ENCODE measurements at regions not wholly inside any gene's neighbourhood (a gene's known extent, or its start where the extent isn't known, plus 50 kb on each side); places are given as distances from the start of the nearest gene placed in this dataset.

DNA sequence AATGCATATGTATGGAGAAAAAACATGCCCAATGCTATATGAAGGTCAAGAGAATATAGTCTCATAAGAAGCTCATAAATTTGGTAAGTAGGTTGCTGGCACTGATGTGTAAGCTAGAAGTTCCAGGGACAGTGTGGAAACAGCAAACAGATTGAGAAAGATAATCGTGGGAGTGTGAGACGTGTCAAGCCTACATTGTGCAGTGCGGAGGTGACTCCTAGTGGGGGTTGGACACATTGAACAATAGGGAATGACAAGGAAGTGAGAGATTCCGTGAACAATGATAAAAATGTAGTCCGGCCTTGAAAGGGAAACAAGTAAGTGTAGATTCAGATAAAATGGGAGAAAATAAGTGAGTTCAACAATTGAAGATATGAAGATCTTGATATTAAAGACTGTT lies 788.4 kb upstream of the PRMT6 start:
- DNase-seq (ENCODE audit: low read depth) = peak; percentile 25

DNA sequence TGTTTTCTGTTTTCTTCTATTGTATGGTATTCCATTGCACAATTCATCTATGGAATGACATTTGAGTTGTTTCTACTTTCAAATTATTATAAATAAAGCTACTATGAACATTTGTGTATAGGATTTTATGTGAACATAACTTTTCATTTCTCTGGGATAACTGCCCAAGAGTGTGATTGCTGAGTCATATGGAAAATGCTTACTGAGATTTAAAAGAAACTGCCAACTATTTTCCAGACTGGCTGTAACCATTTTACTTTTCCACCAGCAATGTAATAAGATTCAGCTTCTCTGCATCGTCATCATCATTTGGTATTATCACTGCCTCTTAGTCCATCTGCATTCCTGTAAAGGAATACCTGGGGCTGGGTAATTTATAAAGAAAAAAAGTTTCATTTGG lies 779.6 kb upstream of the PRMT6 start:
- no peak for DNase-seq (ENCODE audit: low read depth)
- H3K4me3 ChIP-seq (ENCODE audit: low read depth, low read length) = no peak overlapping the region
- TF ChIP-seq MYC (IDR thresholded peaks at IDR 0.05; ENCODE audit: low read depth, low read length) = no peak
- TF ChIP-seq POLR2A (IDR thresholded peaks at IDR 0.05; ENCODE audit: extremely low read depth, insufficient read length) = no peak
- TF ChIP-seq, protein P1, sequence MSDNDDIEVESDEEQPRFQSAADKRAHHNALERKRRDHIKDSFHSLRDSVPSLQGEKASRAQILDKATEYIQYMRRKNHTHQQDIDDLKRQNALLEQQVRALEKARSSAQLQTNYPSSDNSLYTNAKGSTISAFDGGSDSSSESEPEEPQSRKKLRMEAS (IDR thresholded peaks at IDR 0.05; ENCODE audit: low read depth, low read length) = no peak
- TF ChIP-seq, protein P2, sequence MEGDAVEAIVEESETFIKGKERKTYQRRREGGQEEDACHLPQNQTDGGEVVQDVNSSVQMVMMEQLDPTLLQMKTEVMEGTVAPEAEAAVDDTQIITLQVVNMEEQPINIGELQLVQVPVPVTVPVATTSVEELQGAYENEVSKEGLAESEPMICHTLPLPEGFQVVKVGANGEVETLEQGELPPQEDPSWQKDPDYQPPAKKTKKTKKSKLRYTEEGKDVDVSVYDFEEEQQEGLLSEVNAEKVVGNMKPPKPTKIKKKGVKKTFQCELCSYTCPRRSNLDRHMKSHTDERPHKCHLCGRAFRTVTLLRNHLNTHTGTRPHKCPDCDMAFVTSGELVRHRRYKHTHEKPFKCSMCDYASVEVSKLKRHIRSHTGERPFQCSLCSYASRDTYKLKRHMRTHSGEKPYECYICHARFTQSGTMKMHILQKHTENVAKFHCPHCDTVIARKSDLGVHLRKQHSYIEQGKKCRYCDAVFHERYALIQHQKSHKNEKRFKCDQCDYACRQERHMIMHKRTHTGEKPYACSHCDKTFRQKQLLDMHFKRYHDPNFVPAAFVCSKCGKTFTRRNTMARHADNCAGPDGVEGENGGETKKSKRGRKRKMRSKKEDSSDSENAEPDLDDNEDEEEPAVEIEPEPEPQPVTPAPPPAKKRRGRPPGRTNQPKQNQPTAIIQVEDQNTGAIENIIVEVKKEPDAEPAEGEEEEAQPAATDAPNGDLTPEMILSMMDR (IDR thresholded peaks at IDR 0.05; ENCODE audit: low read depth, low read length) = no peak

More for the DNA sequence above, 788.4 kb upstream of the PRMT6 start:
- no peak overlapping the region for H3K4me3 ChIP-seq (ENCODE audit: low read depth, low read length)
- TF ChIP-seq, protein P2 (IDR thresholded peaks at IDR 0.05; ENCODE audit: low read depth, low read length) = no peak
- TF ChIP-seq MYC (IDR thresholded peaks at IDR 0.05; ENCODE audit: low read depth, low read length) (no peak), POLR2A (IDR thresholded peaks at IDR 0.05; ENCODE audit: extremely low read depth, insufficient read length) (no peak)
- TF ChIP-seq, protein P1 (IDR thresholded peaks at IDR 0.05; ENCODE audit: low read depth, low read length) = no peak

DNA sequence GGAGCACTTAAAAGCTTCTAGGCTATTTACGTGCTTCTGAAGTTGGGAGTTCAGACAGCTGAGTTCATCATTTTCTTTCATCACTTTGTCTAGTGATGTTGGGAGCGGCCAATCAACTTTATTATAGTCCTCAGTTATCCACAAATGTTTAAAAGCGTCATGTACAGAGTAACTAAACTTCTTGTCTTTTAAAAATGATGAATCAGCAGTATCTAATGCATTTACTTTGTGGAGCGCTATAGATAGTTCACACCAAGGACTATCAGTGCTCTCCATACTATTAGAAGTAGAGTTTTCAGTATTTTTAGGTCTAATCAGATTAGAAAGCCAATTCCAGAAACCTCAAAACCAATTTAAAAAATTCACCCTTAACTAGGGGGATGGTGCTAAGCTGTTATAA lies 778.7 kb upstream of the PRMT6 start:
- DNase-seq (ENCODE audit: low read depth) = no peak
- TF ChIP-seq, protein P2 (IDR thresholded peaks at IDR 0.05; ENCODE audit: low read depth, low read length) = no peak
- TF ChIP-seq, protein P1 (IDR thresholded peaks at IDR 0.05; ENCODE audit: low read depth, low read length) = no peak
- TF ChIP-seq POLR2A (IDR thresholded peaks at IDR 0.05; ENCODE audit: extremely low read depth, insufficient read length) (no peak), MYC (IDR thresholded peaks at IDR 0.05; ENCODE audit: low read depth, low read length) (no peak)
- no peak overlapping the region for H3K4me3 ChIP-seq (ENCODE audit: low read depth, low read length)

DNA sequence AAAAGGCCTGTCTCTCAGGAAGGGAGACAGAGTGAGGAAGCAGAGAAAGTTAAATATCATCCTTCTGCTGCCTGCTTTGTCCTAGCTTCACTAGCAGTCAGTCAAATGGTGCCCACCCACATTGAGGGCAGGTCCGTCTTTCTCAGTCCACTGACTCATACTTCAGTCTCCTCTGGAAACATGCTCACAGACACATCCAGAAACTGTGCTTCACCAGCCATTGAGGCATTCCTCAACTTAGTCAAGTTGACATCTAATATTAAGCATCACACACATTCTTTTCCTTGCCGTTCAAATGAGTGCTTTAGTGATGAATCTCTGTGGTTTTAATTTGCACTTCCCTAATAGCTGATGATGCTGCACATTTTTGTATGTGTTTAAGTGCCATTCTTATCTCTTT lies 777.8 kb upstream of the PRMT6 start:
- no peak for DNase-seq (ENCODE audit: low read depth)
- H3K4me3 ChIP-seq (ENCODE audit: low read depth, low read length) = no peak overlapping the region
- TF ChIP-seq, protein P2 (IDR thresholded peaks at IDR 0.05; ENCODE audit: low read depth, low read length) = no peak
- no peak for TF ChIP-seq POLR2A (IDR thresholded peaks at IDR 0.05; ENCODE audit: extremely low read depth, insufficient read length)
- no peak for TF ChIP-seq MYC (IDR thresholded peaks at IDR 0.05; ENCODE audit: low read depth, low read length)
- TF ChIP-seq, protein P1 (IDR thresholded peaks at IDR 0.05; ENCODE audit: low read depth, low read length) = no peak

DNA sequence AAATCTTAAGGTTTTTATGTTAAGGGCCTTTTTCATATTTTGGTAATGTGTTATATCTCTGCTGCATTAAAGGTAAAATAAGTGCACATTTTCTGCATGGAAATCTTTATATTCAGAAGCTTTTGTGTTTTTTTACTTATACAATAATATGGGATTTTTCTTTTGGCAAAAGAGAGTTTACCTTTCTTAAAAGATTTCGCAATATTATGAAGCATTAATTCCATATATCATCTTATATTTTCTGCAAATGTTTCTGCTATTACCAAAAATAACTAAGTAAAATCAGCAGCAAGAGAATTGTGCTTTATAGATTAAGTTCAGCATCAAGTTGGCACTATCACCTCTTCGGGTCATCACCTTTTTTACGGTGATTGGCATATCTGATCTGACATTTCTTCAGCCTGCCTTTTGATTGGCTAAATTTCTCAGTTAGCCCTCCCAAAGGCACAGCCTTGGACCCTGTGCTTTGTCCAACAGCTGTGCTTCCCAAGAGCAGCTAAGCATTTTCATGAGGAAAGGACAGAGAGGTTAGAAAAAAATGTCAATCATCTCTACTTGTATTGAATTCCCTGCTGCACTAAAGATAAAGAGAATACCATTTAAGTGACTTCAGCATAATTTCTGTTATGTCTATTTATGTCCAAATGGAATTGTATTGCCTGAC lies 767.1 kb upstream of the PRMT6 start:
- no peak overlapping the region for H3K4me3 ChIP-seq (ENCODE audit: low read depth, low read length)
- no peak for DNase-seq (ENCODE audit: low read depth)
- TF ChIP-seq MYC (IDR thresholded peaks at IDR 0.05; ENCODE audit: low read depth, low read length) (no peak), POLR2A (IDR thresholded peaks at IDR 0.05; ENCODE audit: extremely low read depth, insufficient read length) (no peak)
- TF ChIP-seq, protein P2 (IDR thresholded peaks at IDR 0.05; ENCODE audit: low read depth, low read length) = no peak
- TF ChIP-seq, protein P1 (IDR thresholded peaks at IDR 0.05; ENCODE audit: low read depth, low read length) = no peak
